Natural killer cell (primary cell): ENCODE measurements at regions not wholly inside any gene's neighbourhood (a gene's known extent, or its start where the extent isn't known, plus 50 kb on each side); places are given as distances from the start of the nearest gene placed in this dataset.
"Not testable (repeated sequence)": the region's sequence is repeated elsewhere in the genome, so short reads cannot be mapped to it uniquely, and the experiment has no call there.

Experiments used
- ATAC-seq, 3 donors: fragments of 150-1000 bp in 2 of 3; fragments of 200-7000 bp in 1 of 3; cut with Tn5 transposase; 1 replicate in 1 of 3; 2 replicates in 2 of 3; pipeline ENCODE4 v1.10.0; 2021; ENCODE audit warnings: mild to moderate bottlenecking in 2 of 3, moderate library complexity in 2 of 3
- DNase-seq, 2 donors: peaks; one replicate each; pipeline versions ENCODE4 v3.0.0 to v3.0.0-alpha.2; 2013 to 2021; ENCODE audit warnings: mixed read lengths in 1 of 2
- H3K27ac ChIP-seq: one replicate; pipeline ENCODE4 v1.5.1; 2013; ENCODE audit warnings: mild to moderate bottlenecking, low read length
- H3K27me3 ChIP-seq: one replicate; pipeline ENCODE4 v1.6.1; 2013; ENCODE audit warnings: low read length; ENCODE audit not compliant: control insufficient read depth, insufficient read depth
- H3K36me3 ChIP-seq: one replicate; pipeline ENCODE4 v1.6.1; 2013; ENCODE audit warnings: low read length; ENCODE audit not compliant: control insufficient read depth, insufficient read depth
- H3K4me1 ChIP-seq: one replicate; pipeline ENCODE4 v1.6.1; 2013; ENCODE audit warnings: low read length; ENCODE audit not compliant: control insufficient read depth, insufficient read depth
- H3K4me3 ChIP-seq: one replicate; pipeline ENCODE4 v1.5.1; 2013; ENCODE audit warnings: low read length
- H3K9me3 ChIP-seq: one replicate; pipeline ENCODE4 v1.6.1; 2013; ENCODE audit warnings: low read length; ENCODE audit not compliant: control insufficient read depth, insufficient read depth
- H3K27ac Mint-ChIP-seq, 2 donors: one replicate each; pipeline ENCODE4 v1.8.0; 2022; ENCODE audit warnings: mild to moderate bottlenecking in 2 of 2, mixed read lengths in 2 of 2, moderate library complexity in 1 of 2
- H3K27me3 Mint-ChIP-seq, 2 donors: one replicate each; pipeline ENCODE4 v1.8.0; 2022; ENCODE audit warnings: low read depth in 2 of 2, mixed read lengths in 2 of 2
- H3K36me3 Mint-ChIP-seq: one replicate; pipeline ENCODE4 v1.8.0; 2022; ENCODE audit warnings: mixed read lengths
- H3K4me1 Mint-ChIP-seq, 2 donors: one replicate each; pipeline ENCODE4 v1.8.0; 2022; ENCODE audit warnings: mixed read lengths in 2 of 2
- H3K4me3 Mint-ChIP-seq: one replicate; pipeline ENCODE4 v1.8.0; 2022; ENCODE audit warnings: mild to moderate bottlenecking, moderate library complexity, mixed read lengths
- H3K9me3 Mint-ChIP-seq, 2 donors: one replicate each; pipeline ENCODE4 v1.8.0; 2022; ENCODE audit warnings: mixed read lengths in 2 of 2
- CTCF ChIP-seq: fragments of 200-600 bp; IDR thresholded peaks from one replicate; pipeline ENCODE4 v1.8.0; 2022; ENCODE audit warnings: antibody characterized with exemption
- WGBS: methylation state at CpG from one replicate; pipeline ENCODE4 v1.1.7; 2013; ENCODE audit warnings: missing lambda C conversion rate; ENCODE audit not compliant: insufficient coverage; 5-methylcytosine and 5-hydroxymethylcytosine counted together
- intact Hi-C: fragments of 100-400 bp; cut with micrococcal nuclease; formaldehyde crosslinking; loops from one replicate; pipeline ENCODE4 v1.14.2; 2022

GRCh38 chr1:197995408-197996258 lies 78.5 kb downstream of the LHX9 start:
- no peak for TF ChIP-seq CTCF
- intact Hi-C loops: no loop called here
- no peaks in the 10 kb centered on the region for H3K36me3 ChIP-seq
- H3K4me1 ChIP-seq: no peaks in the 10 kb centered on the region
- WGBS: 79% methylated on average over 5 of the region's 6 CpGs
- H3K27me3 ChIP-seq: no peaks in the 10 kb centered on the region
- Mint-ChIP-seq H3K27ac (no peak overlapping the region), H3K4me1 (no peaks in the 10 kb centered on the region), H3K4me3 (no peak overlapping the region), H3K27me3 (peaks cover 0 to 12% of the 10 kb centered on the region in 2 donors), H3K9me3 (no peaks in the 10 kb centered on the region), H3K36me3 (no peaks in the 10 kb centered on the region)
- H3K27ac ChIP-seq: no peak overlapping the region
- no peak overlapping the region for H3K4me3 ChIP-seq
- DNase-seq (no peak), ATAC-seq (no peak)
- no peaks in the 10 kb centered on the region for H3K9me3 ChIP-seq

- WGBS: 98% methylated on average over 3 of the region's 3 CpGs
- H3K27ac ChIP-seq, DNase-seq, H3K36me3 Mint-ChIP-seq, H3K4me3 ChIP-seq, H3K4me3 Mint-ChIP-seq, H3K27ac Mint-ChIP-seq, H3K4me1 Mint-ChIP-seq, H3K27me3 ChIP-seq, H3K9me3 Mint-ChIP-seq, H3K9me3 ChIP-seq, intact Hi-C loops, ATAC-seq, H3K36me3 ChIP-seq, H3K4me1 ChIP-seq: not testable (repeated sequence)
- H3K27me3 Mint-ChIP-seq: peaks cover 3 to 12% of the 10 kb centered on the region in 2 donors
Measured at GRCh38 chr1:197996259-197996512, 79.0 kb downstream of the LHX9 start.

GRCh38 chr1:197998110-197998509 lies 80.9 kb downstream of the LHX9 start:
- Histone ChIP-seq H3K9me3 (no peaks in the 10 kb centered on the region), H3K27ac (no peak overlapping the region), H3K27me3 (no peaks in the 10 kb centered on the region), H3K4me3 (no peak overlapping the region), H3K36me3 (no peaks in the 10 kb centered on the region), H3K4me1 (no peaks in the 10 kb centered on the region)
- no peaks in the 10 kb centered on the region for H3K36me3 Mint-ChIP-seq
- H3K27me3 Mint-ChIP-seq: peaks cover 17 to 20% of the 10 kb centered on the region in 2 donors
- 64% methylated on average over 5 of the region's 5 CpGs for WGBS
- H3K4me3 Mint-ChIP-seq: no peak overlapping the region
- ATAC-seq (no peak), DNase-seq (no peak)
- no peaks in the 10 kb centered on the region for H3K4me1 Mint-ChIP-seq
- H3K27ac Mint-ChIP-seq: no peak overlapping the region
- no peak for TF ChIP-seq CTCF
- intact Hi-C loops: no loop called here
- no peaks in the 10 kb centered on the region for H3K9me3 Mint-ChIP-seq

- no peaks in the 10 kb centered on the region for H3K36me3 ChIP-seq
- H3K4me3 ChIP-seq: no peak overlapping the region
- ATAC-seq (peak in 1 of 3 donors; percentile 43), DNase-seq (no peak)
- no peaks in the 10 kb centered on the region for H3K36me3 Mint-ChIP-seq
- H3K27ac ChIP-seq: no peak overlapping the region
- no peaks in the 10 kb centered on the region for H3K9me3 Mint-ChIP-seq
- TF ChIP-seq CTCF: no peak
- peaks cover 18 to 32% of the 10 kb centered on the region in 2 donors for H3K27me3 Mint-ChIP-seq
- intact Hi-C loops: no loop called here
- no peak overlapping the region for H3K27ac Mint-ChIP-seq
- no peaks in the 10 kb centered on the region for H3K4me1 Mint-ChIP-seq
- no peaks in the 10 kb centered on the region for H3K4me1 ChIP-seq
- no peaks in the 10 kb centered on the region for H3K27me3 ChIP-seq
- H3K4me3 Mint-ChIP-seq: no peak overlapping the region
- H3K9me3 ChIP-seq: no peaks in the 10 kb centered on the region
- WGBS: 96% methylated on average over 2 of the region's 3 CpGs
Measured at GRCh38 chr1:198001776-198002408, 84.7 kb downstream of the LHX9 start.
